ENCODE measurements at regions not wholly inside any gene's neighbourhood (a gene's known extent, or its start where the extent isn't known, plus 50 kb on each side); places are given as distances from the start of the nearest gene placed in this dataset.
"Not testable (repeated sequence)": the region's sequence is repeated elsewhere in the genome, so short reads cannot be mapped to it uniquely, and the experiment has no call there.

DNA sequence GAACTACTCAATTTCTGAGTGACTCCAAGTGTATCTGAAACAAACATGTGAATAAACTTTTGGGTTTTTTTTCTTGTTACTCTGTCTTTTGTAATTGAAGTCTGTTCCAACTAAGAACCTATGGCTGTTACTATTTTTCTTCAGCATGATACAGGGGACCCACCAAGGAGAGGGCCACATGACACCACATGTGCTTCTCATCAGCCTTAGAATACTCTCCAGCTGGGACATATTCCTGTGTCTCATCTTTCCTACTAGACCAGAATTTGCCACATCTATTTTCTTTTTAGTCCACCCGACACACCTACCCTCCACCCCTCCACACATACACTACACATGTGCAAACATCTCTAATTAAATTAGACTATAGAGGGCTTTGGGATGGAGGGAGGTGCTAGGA, 191.7 kb upstream of the NDUFV2 start:
- Mint-ChIP-seq H3K4me1 (ENCODE audit: low read depth) (no peaks in the 10 kb centered on the region), H3K27ac (no peak overlapping the region), H3K27me3 (no peaks in the 10 kb centered on the region), H3K36me3 (ENCODE audit: low read depth) (peaks cover 4% of the 10 kb centered on the region), H3K9me3 (peaks cover 15% of the 10 kb centered on the region), H3K4me3 (no peak overlapping the region)
- Histone ChIP-seq H3K4me1 (ENCODE audit: insufficient read depth, low read length) (no peaks in the 10 kb centered on the region), H3K4me3 (ENCODE audit: low read length) (no peak overlapping the region), H3K27me3 (ENCODE audit: control insufficient read depth in 1 of 2, insufficient read depth in 2 of 2, low read length in 2 of 2) (no peaks in the 10 kb centered on the region), H3K9me3 (ENCODE audit: control insufficient read depth in 1 of 2, insufficient read depth in 1 of 2, low read length in 2 of 2) (peaks cover 8 to 9% of the 10 kb centered on the region in 2 experiments), H3K27ac (ENCODE audit: low read depth in 1 of 2, low read length in 2 of 2) (no peak overlapping the region), H3K36me3 (ENCODE audit: insufficient read depth, low read length) (no peaks in the 10 kb centered on the region)
- intact Hi-C loops (cut with DNase I, micrococcal nuclease) = no loop called here
- DNase-seq (no peak), ATAC-seq (ENCODE audit: poor library complexity) (no peak)
- TF ChIP-seq, protein P1, sequence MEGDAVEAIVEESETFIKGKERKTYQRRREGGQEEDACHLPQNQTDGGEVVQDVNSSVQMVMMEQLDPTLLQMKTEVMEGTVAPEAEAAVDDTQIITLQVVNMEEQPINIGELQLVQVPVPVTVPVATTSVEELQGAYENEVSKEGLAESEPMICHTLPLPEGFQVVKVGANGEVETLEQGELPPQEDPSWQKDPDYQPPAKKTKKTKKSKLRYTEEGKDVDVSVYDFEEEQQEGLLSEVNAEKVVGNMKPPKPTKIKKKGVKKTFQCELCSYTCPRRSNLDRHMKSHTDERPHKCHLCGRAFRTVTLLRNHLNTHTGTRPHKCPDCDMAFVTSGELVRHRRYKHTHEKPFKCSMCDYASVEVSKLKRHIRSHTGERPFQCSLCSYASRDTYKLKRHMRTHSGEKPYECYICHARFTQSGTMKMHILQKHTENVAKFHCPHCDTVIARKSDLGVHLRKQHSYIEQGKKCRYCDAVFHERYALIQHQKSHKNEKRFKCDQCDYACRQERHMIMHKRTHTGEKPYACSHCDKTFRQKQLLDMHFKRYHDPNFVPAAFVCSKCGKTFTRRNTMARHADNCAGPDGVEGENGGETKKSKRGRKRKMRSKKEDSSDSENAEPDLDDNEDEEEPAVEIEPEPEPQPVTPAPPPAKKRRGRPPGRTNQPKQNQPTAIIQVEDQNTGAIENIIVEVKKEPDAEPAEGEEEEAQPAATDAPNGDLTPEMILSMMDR (IDR thresholded peaks at IDR 0.05) = no peak
- ChIA-PET POLR2A (no interaction called here), CTCF (no interaction called here)

DNA sequence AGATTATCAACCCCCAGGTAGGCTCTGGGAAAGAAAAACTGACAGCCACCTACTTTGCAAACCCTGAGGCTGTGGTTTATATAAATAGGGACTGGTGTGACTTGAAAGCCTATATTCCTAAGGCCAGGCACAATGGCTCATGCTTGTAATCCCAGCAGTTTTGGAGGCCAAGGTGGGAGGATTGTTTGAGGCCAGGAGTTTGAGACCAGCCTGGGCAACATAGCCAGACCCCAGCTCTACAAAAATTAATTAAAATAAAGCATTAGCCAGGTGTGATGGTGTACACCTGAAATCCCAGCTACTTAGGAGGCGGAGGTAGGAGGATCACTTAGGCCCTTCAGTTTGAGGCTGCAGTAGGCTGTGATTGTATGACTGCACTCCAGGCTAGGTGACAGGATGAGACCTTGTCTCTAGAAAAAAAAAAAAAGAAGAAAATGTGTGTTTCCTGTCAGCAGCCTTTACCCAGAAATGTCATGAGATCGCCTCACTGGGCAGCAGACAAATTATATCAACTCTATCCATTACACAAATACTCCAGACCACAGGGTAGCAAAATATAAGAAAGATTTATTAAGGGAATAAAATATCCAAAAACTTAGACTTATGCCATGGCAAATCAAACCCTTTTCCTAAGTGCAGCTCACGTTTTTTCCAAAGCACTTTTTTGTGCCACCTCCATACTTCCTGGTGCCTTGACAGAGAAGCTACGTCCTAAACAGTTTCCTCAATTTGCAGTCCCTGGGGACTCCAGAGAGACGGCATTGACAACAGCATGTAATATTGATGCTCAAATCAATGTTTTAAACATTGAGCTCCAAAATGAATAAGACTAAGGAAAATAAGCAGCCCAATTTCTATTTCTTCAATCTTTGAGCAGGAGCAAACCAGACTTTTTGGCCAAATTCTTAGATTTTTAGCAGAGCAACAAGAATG, 190.8 kb upstream of the NDUFV2 start:
- no peaks in the 10 kb centered on the region for H3K4me1 ChIP-seq (ENCODE audit: insufficient read depth, low read length)
- no peaks in the 10 kb centered on the region for H3K4me1 Mint-ChIP-seq (ENCODE audit: low read depth)
- ChIA-PET POLR2A (no interaction called here), CTCF (no interaction called here)
- H3K27ac Mint-ChIP-seq = no peak overlapping the region
- peaks cover 12% of the 10 kb centered on the region for H3K9me3 Mint-ChIP-seq
- H3K27me3 Mint-ChIP-seq = no peaks in the 10 kb centered on the region
- no peaks in the 10 kb centered on the region for H3K36me3 ChIP-seq (ENCODE audit: insufficient read depth, low read length)
- no peak overlapping the region for H3K4me3 Mint-ChIP-seq
- H3K36me3 Mint-ChIP-seq (ENCODE audit: low read depth) = peaks cover 4% of the 10 kb centered on the region
- no peak for DNase-seq
- TF ChIP-seq, protein P1 (IDR thresholded peaks at IDR 0.05) = no peak
- intact Hi-C loops (cut with DNase I, micrococcal nuclease) = no loop called here
- no peak overlapping the region for H3K27ac ChIP-seq (ENCODE audit: low read depth in 1 of 2, low read length in 2 of 2)
- H3K4me3 ChIP-seq (ENCODE audit: low read length) = no peak overlapping the region
- ATAC-seq (ENCODE audit: poor library complexity) = no peak
- no peaks in the 10 kb centered on the region for H3K27me3 ChIP-seq (ENCODE audit: control insufficient read depth in 1 of 2, insufficient read depth in 2 of 2, low read length in 2 of 2)
- peaks cover 8 to 9% of the 10 kb centered on the region in 2 experiments for H3K9me3 ChIP-seq (ENCODE audit: control insufficient read depth in 1 of 2, insufficient read depth in 1 of 2, low read length in 2 of 2)

DNA sequence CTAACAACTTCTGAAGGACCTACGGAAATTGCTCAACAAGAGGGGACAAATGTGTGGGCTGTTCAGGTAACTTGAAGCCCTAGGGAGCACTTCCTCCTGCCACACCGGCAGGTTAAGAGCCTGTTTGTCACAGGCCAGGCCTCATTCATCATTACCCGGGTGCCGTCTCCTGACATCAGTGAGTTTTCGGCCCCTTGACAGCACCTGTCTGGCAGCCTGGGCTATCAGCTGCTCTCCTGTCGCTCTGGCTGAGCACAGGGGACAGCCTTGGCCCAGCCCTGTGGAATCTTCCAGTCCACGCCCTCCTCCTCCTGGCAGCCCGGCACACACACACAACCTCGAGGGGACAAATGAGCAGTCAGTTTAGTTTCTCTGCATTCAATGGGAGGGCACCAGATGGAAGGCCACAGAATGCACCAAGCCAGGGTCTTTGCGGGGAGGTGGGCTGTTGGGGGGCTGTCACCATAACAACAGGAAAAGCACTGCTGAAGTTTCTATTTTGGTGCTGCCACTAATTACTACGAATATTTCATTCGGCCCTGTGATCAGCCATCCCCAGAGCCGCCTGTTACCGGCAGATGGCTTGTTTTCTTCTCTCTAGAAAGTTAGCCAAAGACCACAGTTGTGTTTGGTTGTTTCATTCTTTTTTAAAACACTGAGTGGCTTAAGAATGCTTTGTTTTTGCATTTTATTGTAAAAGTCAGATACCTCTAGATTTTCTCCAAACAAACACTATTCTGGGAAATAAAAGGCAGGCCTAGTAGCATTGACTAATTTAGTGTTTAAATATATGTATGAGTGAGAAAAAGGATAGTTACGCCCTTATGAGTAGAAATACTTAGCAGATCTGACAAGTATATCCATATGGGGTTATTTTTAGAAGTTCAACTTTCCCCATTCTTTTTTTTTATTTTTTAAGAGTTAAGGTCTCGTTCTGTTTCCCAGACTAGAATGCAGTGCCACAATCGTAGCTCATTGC, 189.9 kb upstream of the NDUFV2 start:
- H3K4me3 ChIP-seq (ENCODE audit: low read length) = no peak overlapping the region
- TF ChIP-seq, protein P1 (IDR thresholded peaks at IDR 0.05) = no peak
- H3K4me1 ChIP-seq (ENCODE audit: insufficient read depth, low read length) = no peaks in the 10 kb centered on the region
- ATAC-seq (ENCODE audit: poor library complexity) (no peak), DNase-seq (no peak)
- Mint-ChIP-seq H3K4me3 (no peak overlapping the region), H3K9me3 (peaks cover 12% of the 10 kb centered on the region), H3K4me1 (ENCODE audit: low read depth) (no peaks in the 10 kb centered on the region), H3K27me3 (no peaks in the 10 kb centered on the region), H3K36me3 (ENCODE audit: low read depth) (peaks cover 4% of the 10 kb centered on the region), H3K27ac (no peak overlapping the region)
- H3K27me3 ChIP-seq (ENCODE audit: control insufficient read depth in 1 of 2, insufficient read depth in 2 of 2, low read length in 2 of 2) = no peaks in the 10 kb centered on the region
- no peaks in the 10 kb centered on the region for H3K36me3 ChIP-seq (ENCODE audit: insufficient read depth, low read length)
- CTCF ChIA-PET = no interaction called here
- intact Hi-C loops (cut with DNase I, micrococcal nuclease) = no loop called here
- POLR2A ChIA-PET = no interaction called here
- no peak overlapping the region for H3K27ac ChIP-seq (ENCODE audit: low read depth in 1 of 2, low read length in 2 of 2)
- H3K9me3 ChIP-seq (ENCODE audit: control insufficient read depth in 1 of 2, insufficient read depth in 1 of 2, low read length in 2 of 2) = peaks cover 8 to 9% of the 10 kb centered on the region in 2 experiments

DNA sequence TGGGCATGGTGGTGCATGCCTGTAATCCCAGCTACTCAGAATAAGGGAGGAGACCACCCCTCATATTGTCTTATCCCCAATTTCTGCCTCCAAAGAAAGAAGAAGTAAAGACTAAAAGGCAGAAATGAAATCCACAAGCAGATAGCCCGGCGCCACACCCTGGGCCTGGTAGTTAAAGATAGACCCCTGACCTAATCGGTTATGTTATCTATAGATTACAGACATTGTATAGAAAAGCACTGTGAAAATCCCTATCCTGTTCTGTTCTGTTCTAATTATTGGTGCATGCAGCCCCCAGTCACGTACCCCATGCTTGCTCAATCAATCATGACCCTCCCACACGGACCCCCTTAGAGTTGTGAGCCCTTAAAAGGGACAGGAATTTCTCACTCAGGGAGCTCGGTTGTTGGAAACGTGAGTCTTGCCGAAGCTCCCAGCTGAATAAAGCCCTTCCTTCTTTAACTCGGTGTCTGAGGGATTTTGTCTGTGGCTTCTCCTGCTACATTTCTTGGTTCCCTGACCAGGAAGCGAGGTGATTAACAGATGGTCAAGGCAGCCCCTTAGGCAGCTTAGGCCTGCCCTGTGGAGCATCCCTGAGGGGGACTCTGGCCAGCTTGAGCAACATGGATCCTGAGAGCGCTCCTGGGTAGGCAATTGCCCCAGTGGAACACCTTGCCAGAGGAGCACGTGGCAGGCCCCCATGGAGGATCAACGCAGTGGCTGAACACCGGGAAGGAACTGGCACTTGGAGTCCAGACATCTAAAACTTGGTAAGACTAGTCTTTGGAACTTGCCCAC, 188.7 kb upstream of the NDUFV2 start:
- ATAC-seq (ENCODE audit: poor library complexity); DNase-seq; H3K27me3 ChIP-seq (ENCODE audit: control insufficient read depth in 1 of 2, insufficient read depth in 2 of 2, low read length in 2 of 2); H3K9me3 ChIP-seq (ENCODE audit: control insufficient read depth in 1 of 2, insufficient read depth in 1 of 2, low read length in 2 of 2); H3K27ac Mint-ChIP-seq; H3K4me1 ChIP-seq (ENCODE audit: insufficient read depth, low read length); intact Hi-C loops (cut with DNase I, micrococcal nuclease); H3K4me1 Mint-ChIP-seq (ENCODE audit: low read depth); H3K27ac ChIP-seq (ENCODE audit: low read depth in 1 of 2, low read length in 2 of 2); H3K9me3 Mint-ChIP-seq; H3K4me3 Mint-ChIP-seq; H3K36me3 ChIP-seq (ENCODE audit: insufficient read depth, low read length); CTCF ChIA-PET; H3K36me3 Mint-ChIP-seq (ENCODE audit: low read depth); POLR2A ChIA-PET; H3K4me3 ChIP-seq (ENCODE audit: low read length); H3K27me3 Mint-ChIP-seq: not testable (repeated sequence)
